K562 (cell line): ENCODE measurements at regions not wholly inside any gene's neighbourhood (a gene's known extent, or its start where the extent isn't known, plus 50 kb on each side); places are given as distances from the start of the nearest gene placed in this dataset.

Experiments
- ARNT ChIP-seq, 2 experiments: fragments of 450-650 bp; IDR thresholded peaks; 2 replicates each; pipeline ENCODE4 v1.6.1; 2016; ENCODE audit warnings: mild to moderate bottlenecking in 1 of 2
- BACH1 ChIP-seq: fragments of 200-800 bp; sonication (Bioruptor generic); IDR thresholded peaks from 2 replicates; pipeline ENCODE4 v1.6.1; 2016; ENCODE audit warnings: missing genetic modification characterization, missing compliant biosample characterization
- CBX1 ChIP-seq: sonication (generic); IDR thresholded peaks from 2 replicates; pipeline ENCODE4 v1.6.1; 2016; ENCODE audit warnings: antibody characterized with exemption, low read depth, mild to moderate bottlenecking
- EP300 ChIP-seq: IDR thresholded peaks from 2 replicates; pipeline ENCODE4 v1.6.1; 2012; ENCODE audit warnings: low read length, improper control_type of control experiment
- ETV1 ChIP-seq: fragments of 450-650 bp; conservative IDR thresholded peaks from 2 replicates; pipeline ENCODE4 v1.6.1; 2016; ENCODE audit warnings: missing genetic modification characterization, control low read depth, low read depth, missing compliant biosample characterization
- FOXM1 ChIP-seq, 2 experiments: fragments of 450-650 bp in 1 of 2; sonication (generic) in 1 of 2; formaldehyde crosslinking in 1 of 2; IDR thresholded peaks; 2 replicates each; pipeline versions ENCODE4 v1.6.1 to v1.9.0; 2017 to 2022; ENCODE audit warnings: low read depth in 2 of 2, mild to moderate bottlenecking in 2 of 2, missing genetic modification reagents in 1 of 2, moderate library complexity in 1 of 2
- JUND ChIP-seq, 2 experiments: IDR thresholded peaks; 2 replicates in 1 of 2; 3 replicates in 1 of 2; pipeline ENCODE4 v1.6.1; 2011; ENCODE audit warnings: borderline replicate concordance in 2 of 2, low read depth in 2 of 2, low read length in 2 of 2, improper control_type of control experiment in 1 of 2, missing biosample characterization in 1 of 2, missing genetic modification characterization in 1 of 2, missing genetic modification reagents in 1 of 2
- NR3C1 ChIP-seq: sonication (generic); formaldehyde crosslinking; IDR thresholded peaks from 2 replicates; pipeline ENCODE4 v1.8.1; 2022; ENCODE audit warnings: missing genetic modification reagents
- RAD21 ChIP-seq, 2 experiments: fragments of 250-450 bp in 1 of 2; fragments of 450-650 bp in 1 of 2; sonication (Bioruptor Pico) in 1 of 2; formaldehyde crosslinking in 1 of 2; IDR thresholded peaks in 1 of 2; conservative IDR thresholded peaks in 1 of 2; 2 replicates each; pipeline versions ENCODE4 v1.4.0 to v1.8.0; 2020 to 2022; ENCODE audit warnings: mild to moderate bottlenecking in 2 of 2, moderate library complexity in 1 of 2
- RAD51 ChIP-seq: fragments of 450-650 bp; IDR thresholded peaks from 2 replicates; pipeline ENCODE4 v1.7.1; 2016; ENCODE audit warnings: low read depth, mild to moderate bottlenecking, borderline replicate concordance
- RNF2 ChIP-seq: sonication (generic); IDR thresholded peaks from 2 replicates; pipeline ENCODE4 v1.6.1; 2016
- SLC30A9 ChIP-seq: fragments of 250-450 bp; sonication (Bioruptor Pico); IDR thresholded peaks from 2 replicates; pipeline ENCODE4 v1.8.0; 2022; ENCODE audit warnings: mild to moderate bottlenecking, moderate library complexity
- SOX6 ChIP-seq: fragments of 450-650 bp; IDR thresholded peaks from 2 replicates; pipeline ENCODE4 v1.6.1; 2014; ENCODE audit warnings: mild to moderate bottlenecking
- SP1 ChIP-seq: sonication (generic); formaldehyde crosslinking; IDR thresholded peaks from 2 replicates; pipeline ENCODE4 v1.8.1; 2022; ENCODE audit warnings: mild to moderate bottlenecking, missing genetic modification reagents
- TCFL5 ChIP-seq: fragments of 250-450 bp; sonication (Bioruptor Pico); conservative IDR thresholded peaks from 2 replicates; pipeline ENCODE4 v1.6.1; 2021; ENCODE audit warnings: mild to moderate bottlenecking, moderate library complexity, matching md5 sums
- ZFP36 ChIP-seq: fragments of 150-350 bp; IDR thresholded peaks from 2 replicates; pipeline ENCODE4 v1.6.1; 2018; ENCODE audit warnings: low read length, low read depth; ENCODE audit not compliant: partially characterized antibody
- ZNF12 ChIP-seq: sonication (generic); formaldehyde crosslinking; IDR thresholded peaks from 2 replicates; pipeline ENCODE4 v1.4.0; 2020; ENCODE audit warnings: mild to moderate bottlenecking, missing genetic modification reagents
- ZNF316 ChIP-seq: fragments of 450-650 bp; IDR thresholded peaks from 2 replicates; pipeline ENCODE4 v1.6.1; 2016
- TF ChIP-seq, protein P1 (sequence below), 2 experiments: fragments of 450-650 bp; IDR thresholded peaks; 2 replicates each; pipeline ENCODE4 v1.6.1; 2018; ENCODE audit warnings: mild to moderate bottlenecking in 2 of 2, low read depth in 1 of 2; ENCODE audit not compliant: partially characterized antibody in 2 of 2
- TF ChIP-seq, protein P2 (sequence below): sonication (generic); formaldehyde crosslinking; IDR thresholded peaks from 2 replicates; pipeline ENCODE4 v1.5.0; 2020; ENCODE audit warnings: missing genetic modification reagents
- TF ChIP-seq, protein P3 (sequence below): fragments of 250-450 bp; sonication (Bioruptor Pico); IDR thresholded peaks from 2 replicates; pipeline ENCODE4 v1.8.0; 2022; ENCODE audit warnings: moderate library complexity, mild to moderate bottlenecking, inconsistent platforms
- TF ChIP-seq, protein P4 (sequence below): fragments of 250-450 bp; sonication (Bioruptor Pico); IDR thresholded peaks from 2 replicates; pipeline ENCODE4 v1.4.0; 2020

DNA sequence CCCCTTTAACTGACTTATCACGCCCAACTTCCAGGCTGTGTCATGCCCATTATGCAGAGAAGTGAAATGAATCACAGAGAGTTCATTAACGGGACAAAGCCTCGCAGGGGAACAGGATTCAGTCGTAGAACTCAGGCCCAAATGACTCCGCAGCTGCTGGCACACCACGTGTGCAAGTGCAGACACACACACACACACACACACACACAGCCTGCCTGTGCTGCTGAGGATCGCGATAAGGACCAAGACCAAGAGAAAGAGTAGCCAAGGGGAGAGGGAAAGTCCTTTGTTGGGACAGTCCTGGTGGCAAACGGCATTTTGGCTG lies 90.0 kb upstream of the TAF1B start (continued):
- TF ChIP-seq FOXM1 (IDR thresholded peaks at IDR 0.05; ENCODE audit: low read depth), result peak; percentile 53; the same call in 1 of the 2 replicates
- TF ChIP-seq FOXM1 (CRISPR knock-in tag; IDR thresholded peaks at IDR 0.05; ENCODE audit: low read depth), result no peak
- TF ChIP-seq CBX1, result no peak
- peak; percentile 55 for TF ChIP-seq SP1 (CRISPR knock-in tag)
- peak; percentile 42; the same call in 1 of the 2 replicates for TF ChIP-seq ETV1 (tag)
- TF ChIP-seq, protein P1, sequence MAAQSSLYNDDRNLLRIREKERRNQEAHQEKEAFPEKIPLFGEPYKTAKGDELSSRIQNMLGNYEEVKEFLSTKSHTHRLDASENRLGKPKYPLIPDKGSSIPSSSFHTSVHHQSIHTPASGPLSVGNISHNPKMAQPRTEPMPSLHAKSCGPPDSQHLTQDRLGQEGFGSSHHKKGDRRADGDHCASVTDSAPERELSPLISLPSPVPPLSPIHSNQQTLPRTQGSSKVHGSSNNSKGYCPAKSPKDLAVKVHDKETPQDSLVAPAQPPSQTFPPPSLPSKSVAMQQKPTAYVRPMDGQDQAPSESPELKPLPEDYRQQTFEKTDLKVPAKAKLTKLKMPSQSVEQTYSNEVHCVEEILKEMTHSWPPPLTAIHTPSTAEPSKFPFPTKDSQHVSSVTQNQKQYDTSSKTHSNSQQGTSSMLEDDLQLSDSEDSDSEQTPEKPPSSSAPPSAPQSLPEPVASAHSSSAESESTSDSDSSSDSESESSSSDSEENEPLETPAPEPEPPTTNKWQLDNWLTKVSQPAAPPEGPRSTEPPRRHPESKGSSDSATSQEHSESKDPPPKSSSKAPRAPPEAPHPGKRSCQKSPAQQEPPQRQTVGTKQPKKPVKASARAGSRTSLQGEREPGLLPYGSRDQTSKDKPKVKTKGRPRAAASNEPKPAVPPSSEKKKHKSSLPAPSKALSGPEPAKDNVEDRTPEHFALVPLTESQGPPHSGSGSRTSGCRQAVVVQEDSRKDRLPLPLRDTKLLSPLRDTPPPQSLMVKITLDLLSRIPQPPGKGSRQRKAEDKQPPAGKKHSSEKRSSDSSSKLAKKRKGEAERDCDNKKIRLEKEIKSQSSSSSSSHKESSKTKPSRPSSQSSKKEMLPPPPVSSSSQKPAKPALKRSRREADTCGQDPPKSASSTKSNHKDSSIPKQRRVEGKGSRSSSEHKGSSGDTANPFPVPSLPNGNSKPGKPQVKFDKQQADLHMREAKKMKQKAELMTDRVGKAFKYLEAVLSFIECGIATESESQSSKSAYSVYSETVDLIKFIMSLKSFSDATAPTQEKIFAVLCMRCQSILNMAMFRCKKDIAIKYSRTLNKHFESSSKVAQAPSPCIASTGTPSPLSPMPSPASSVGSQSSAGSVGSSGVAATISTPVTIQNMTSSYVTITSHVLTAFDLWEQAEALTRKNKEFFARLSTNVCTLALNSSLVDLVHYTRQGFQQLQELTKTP (IDR thresholded peaks at IDR 0.05; ENCODE audit: low read depth in 1 of 2, partially characterized antibody in 2 of 2), result peak in 1 of 2 experiments; percentile 60
- TF ChIP-seq, protein P2, sequence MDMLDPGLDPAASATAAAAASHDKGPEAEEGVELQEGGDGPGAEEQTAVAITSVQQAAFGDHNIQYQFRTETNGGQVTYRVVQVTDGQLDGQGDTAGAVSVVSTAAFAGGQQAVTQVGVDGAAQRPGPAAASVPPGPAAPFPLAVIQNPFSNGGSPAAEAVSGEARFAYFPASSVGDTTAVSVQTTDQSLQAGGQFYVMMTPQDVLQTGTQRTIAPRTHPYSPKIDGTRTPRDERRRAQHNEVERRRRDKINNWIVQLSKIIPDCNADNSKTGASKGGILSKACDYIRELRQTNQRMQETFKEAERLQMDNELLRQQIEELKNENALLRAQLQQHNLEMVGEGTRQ (CRISPR knock-in tag), result peak; percentile 70
- peak; percentile 58; the same call in 1 of the 2 replicates for TF ChIP-seq RNF2
- TF ChIP-seq, protein P3, sequence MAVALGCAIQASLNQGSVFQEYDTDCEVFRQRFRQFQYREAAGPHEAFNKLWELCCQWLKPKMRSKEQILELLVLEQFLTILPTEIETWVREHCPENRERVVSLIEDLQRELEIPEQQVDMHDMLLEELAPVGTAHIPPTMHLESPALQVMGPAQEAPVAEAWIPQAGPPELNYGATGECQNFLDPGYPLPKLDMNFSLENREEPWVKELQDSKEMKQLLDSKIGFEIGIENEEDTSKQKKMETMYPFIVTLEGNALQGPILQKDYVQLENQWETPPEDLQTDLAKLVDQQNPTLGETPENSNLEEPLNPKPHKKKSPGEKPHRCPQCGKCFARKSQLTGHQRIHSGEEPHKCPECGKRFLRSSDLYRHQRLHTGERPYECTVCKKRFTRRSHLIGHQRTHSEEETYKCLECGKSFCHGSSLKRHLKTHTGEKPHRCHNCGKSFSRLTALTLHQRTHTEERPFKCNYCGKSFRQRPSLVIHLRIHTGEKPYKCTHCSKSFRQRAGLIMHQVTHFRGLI, result 0 out of 2 replicates have a peak, but pooled peaks have one; percentile 38
- no peak for TF ChIP-seq TCFL5 (CRISPR knock-in tag)
- peak; percentile 65 for TF ChIP-seq JUND (IDR thresholded peaks at IDR 0.05; ENCODE audit: borderline replicate concordance, low read depth, low read length)
- peak; percentile 53; the same call in 2 of the 3 replicates for TF ChIP-seq JUND (tag; IDR thresholded peaks at IDR 0.05; ENCODE audit: borderline replicate concordance, low read depth, low read length)
- TF ChIP-seq BACH1 (tag), result no peak
- 0 out of 4 replicates have a peak, but pooled peaks of 1 of the 2 experiments have one; percentile 19 for TF ChIP-seq RAD21 (CRISPR knock-in tag; conservative IDR thresholded peaks at IDR 0.05 in 1 of 2, IDR thresholded peaks at IDR 0.05 in 1 of 2)
- TF ChIP-seq ZFP36, result peak; percentile 16
- no peak for TF ChIP-seq SLC30A9
- TF ChIP-seq, protein P4, sequence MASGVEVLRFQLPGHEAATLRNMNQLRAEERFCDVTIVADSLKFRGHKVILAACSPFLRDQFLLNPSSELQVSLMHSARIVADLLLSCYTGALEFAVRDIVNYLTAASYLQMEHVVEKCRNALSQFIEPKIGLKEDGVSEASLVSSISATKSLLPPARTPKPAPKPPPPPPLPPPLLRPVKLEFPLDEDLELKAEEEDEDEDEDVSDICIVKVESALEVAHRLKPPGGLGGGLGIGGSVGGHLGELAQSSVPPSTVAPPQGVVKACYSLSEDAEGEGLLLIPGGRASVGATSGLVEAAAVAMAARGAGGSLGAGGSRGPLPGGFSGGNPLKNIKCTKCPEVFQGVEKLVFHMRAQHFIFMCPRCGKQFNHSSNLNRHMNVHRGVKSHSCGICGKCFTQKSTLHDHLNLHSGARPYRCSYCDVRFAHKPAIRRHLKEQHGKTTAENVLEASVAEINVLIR (CRISPR knock-in tag), result peak; percentile 49; the same call in 1 of the 2 replicates
- no peak for TF ChIP-seq ZNF12 (CRISPR knock-in tag)
- peak; percentile 26; the same call in 1 of the 2 replicates for TF ChIP-seq EP300
- peak in 1 of 2 experiments; percentile 49; a peak in 1 of 4 replicates for TF ChIP-seq ARNT (IDR thresholded peaks at IDR 0.05)
- TF ChIP-seq SOX6, result 0 out of 2 replicates have a peak, but pooled peaks have one; percentile 53
- TF ChIP-seq ZNF316, result peak; percentile 11; the same call in 1 of the 2 replicates
- TF ChIP-seq NR3C1 (CRISPR knock-in tag), result no peak
- peak; percentile 47; the same call in 1 of the 2 replicates for TF ChIP-seq RAD51
